HG03565 (cell line): ENCODE measurements at regions not wholly inside any gene's neighbourhood (a gene's known extent, or its start where the extent isn't known, plus 50 kb on each side); places are given as distances from the start of the nearest gene placed in this dataset.
"Not testable (repeated sequence)": the region's sequence is repeated elsewhere in the genome, so short reads cannot be mapped to it uniquely, and the experiment has no call there.

Experiments used
- ATAC-seq: cut with Tn5 transposase; IDR thresholded peaks from one replicate; pipeline ENCODE4 v1.9.1; 2021; ENCODE audit warnings: mild to moderate bottlenecking, moderate library complexity; ENCODE audit not compliant: unreplicated experiment

GRCh38 chr2:56770490-56770889 lies 586.7 kb downstream of the CCDC85A start:
- peak; percentile 70 for ATAC-seq

- no peak for ATAC-seq
Measured at GRCh38 chr2:56784046-56784445, 600.3 kb downstream of the CCDC85A start.

- ATAC-seq: no peak
Measured at GRCh38 chr2:56801214-56801613, 617.4 kb downstream of the CCDC85A start.

- ATAC-seq: no peak
Measured at GRCh38 chr2:56801770-56802169, 618.0 kb downstream of the CCDC85A start.

- no peak for ATAC-seq
Measured at GRCh38 chr2:56803596-56803995, 619.8 kb downstream of the CCDC85A start.

GRCh38 chr2:56806924-56807323 lies 623.1 kb downstream of the CCDC85A start:
- ATAC-seq: no peak

GRCh38 chr2:56807861-56808260 lies 624.1 kb downstream of the CCDC85A start:
- no peak for ATAC-seq

GRCh38 chr2:56811401-56811800 lies 627.6 kb downstream of the CCDC85A start:
- ATAC-seq: no peak

- no peak for ATAC-seq
Measured at GRCh38 chr2:56812432-56812831, 628.6 kb downstream of the CCDC85A start.

GRCh38 chr2:56813490-56813889 lies 629.7 kb downstream of the CCDC85A start:
- no peak for ATAC-seq

- ATAC-seq: no peak
Measured at GRCh38 chr2:56816666-56817065, 632.9 kb downstream of the CCDC85A start.

- no peak for ATAC-seq
Measured at GRCh38 chr2:56831780-56832179, 648.0 kb downstream of the CCDC85A start.

GRCh38 chr2:56834686-56835085 lies 650.9 kb downstream of the CCDC85A start:
- ATAC-seq: no peak

GRCh38 chr2:56840009-56840408 lies 656.2 kb downstream of the CCDC85A start:
- ATAC-seq: not testable (repeated sequence)

- ATAC-seq: no peak
Measured at GRCh38 chr2:56860991-56861390, 677.2 kb downstream of the CCDC85A start.

- ATAC-seq: no peak
Measured at GRCh38 chr2:56871644-56872043, 687.9 kb downstream of the CCDC85A start.

GRCh38 chr2:56874717-56875116 lies 690.9 kb downstream of the CCDC85A start:
- ATAC-seq: no peak

GRCh38 chr2:56889738-56890137 lies 705.9 kb downstream of the CCDC85A start:
- ATAC-seq: no peak

GRCh38 chr2:56892382-56892781 lies 708.6 kb downstream of the CCDC85A start:
- no peak for ATAC-seq

- ATAC-seq: no peak
Measured at GRCh38 chr2:56898986-56899385, 715.2 kb downstream of the CCDC85A start.

- no peak for ATAC-seq
Measured at GRCh38 chr2:56912490-56912889, 728.7 kb downstream of the CCDC85A start.

- no peak for ATAC-seq
Measured at GRCh38 chr2:56918790-56919189, 735.0 kb downstream of the CCDC85A start.

- ATAC-seq: no peak
Measured at GRCh38 chr2:56933976-56934375, 750.2 kb downstream of the CCDC85A start.

GRCh38 chr2:56934866-56935265 lies 751.1 kb downstream of the CCDC85A start:
- no peak for ATAC-seq
